BLaER1 (cell line): ENCODE measurements at regions not wholly inside any gene's neighbourhood (a gene's known extent, or its start where the extent isn't known, plus 50 kb on each side); places are given as distances from the start of the nearest gene placed in this dataset.

Source experiments
- H3K27ac ChIP-seq: shearing (Covaris generic); formaldehyde crosslinking; 2 replicates; pipeline ENCODE4 v1.8.1; 2022
- H3K27me3 ChIP-seq: shearing (Covaris generic); formaldehyde crosslinking; 2 replicates; pipeline ENCODE4 v1.8.1; 2022
- H3K36me3 ChIP-seq: shearing (Covaris generic); formaldehyde crosslinking; 2 replicates; pipeline ENCODE4 v1.8.1; 2022
- H3K4me1 ChIP-seq: shearing (Covaris generic); formaldehyde crosslinking; 2 replicates; pipeline ENCODE4 v1.8.1; 2022
- H3K4me2 ChIP-seq: shearing (Covaris generic); formaldehyde crosslinking; 2 replicates; pipeline ENCODE4 v1.8.1; 2022
- H3K4me3 ChIP-seq: shearing (Covaris generic); formaldehyde crosslinking; 2 replicates; pipeline ENCODE4 v1.8.1; 2022
- H3K9ac ChIP-seq: shearing (Covaris generic); formaldehyde crosslinking; 2 replicates; pipeline ENCODE4 v1.8.1; 2022
- H3K9me3 ChIP-seq: shearing (Covaris generic); formaldehyde crosslinking; 2 replicates; pipeline ENCODE4 v1.8.1; 2022
- H4K20me1 ChIP-seq: shearing (Covaris generic); formaldehyde crosslinking; 2 replicates; pipeline ENCODE4 v1.8.1; 2022
- Cebpa-rat ChIP-seq: shearing (Covaris generic); IDR thresholded peaks from 2 replicates; pipeline ENCODE4 v1.8.1; 2022

DNA sequence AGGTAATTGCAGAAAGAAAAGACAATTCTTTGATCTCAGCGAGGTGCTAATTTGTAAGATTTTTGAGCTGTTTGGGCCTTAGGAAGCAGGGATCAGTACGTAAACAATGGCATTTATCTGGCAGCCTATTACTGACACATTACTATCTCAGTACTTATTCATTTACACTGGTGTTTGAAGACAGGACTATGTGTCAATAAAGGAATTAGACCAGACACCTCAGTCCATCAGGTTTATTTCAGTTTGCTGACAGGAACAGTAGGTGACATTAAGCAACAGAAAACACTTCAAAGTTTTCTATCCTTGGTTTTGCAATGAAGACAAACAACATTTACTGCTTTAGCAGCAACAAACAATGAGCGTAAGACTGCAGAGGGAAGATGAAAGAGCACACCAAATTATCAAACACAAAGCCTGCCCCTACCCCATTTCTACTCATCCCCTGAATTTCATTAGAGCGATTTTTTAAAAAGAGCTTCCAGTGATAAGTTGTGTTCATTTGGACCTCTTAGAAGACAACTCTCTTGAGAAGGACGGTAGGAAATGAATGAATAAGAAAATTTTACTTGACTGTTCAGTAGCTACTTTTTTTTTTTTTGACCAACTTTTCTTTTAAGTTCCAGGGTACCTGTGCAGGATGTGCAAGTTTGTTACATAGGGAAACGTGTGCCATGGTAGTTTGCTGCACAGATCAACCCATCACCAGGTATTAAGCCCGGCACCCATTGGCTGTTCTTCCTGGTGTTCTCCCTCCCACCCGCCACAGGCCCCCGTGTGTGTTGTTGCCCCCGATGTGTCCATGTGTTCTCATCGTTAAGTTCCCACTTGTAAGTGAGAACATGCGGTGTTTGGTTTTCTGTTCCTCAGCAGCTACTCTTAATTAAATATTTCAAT lies 138.8 kb downstream of the DKK1 start:
- Histone ChIP-seq H4K20me1 (no peaks in the 10 kb centered on the region), H3K4me2 (no peak overlapping the region), H3K27ac (no peak overlapping the region), H3K9me3 (no peaks in the 10 kb centered on the region), H3K27me3 (no peaks in the 10 kb centered on the region), H3K4me1 (peaks cover 13% of the 10 kb centered on the region), H3K4me3 (no peak overlapping the region), H3K9ac (no peak overlapping the region), H3K36me3 (no peaks in the 10 kb centered on the region)
- TF ChIP-seq Cebpa-rat = no peak

DNA sequence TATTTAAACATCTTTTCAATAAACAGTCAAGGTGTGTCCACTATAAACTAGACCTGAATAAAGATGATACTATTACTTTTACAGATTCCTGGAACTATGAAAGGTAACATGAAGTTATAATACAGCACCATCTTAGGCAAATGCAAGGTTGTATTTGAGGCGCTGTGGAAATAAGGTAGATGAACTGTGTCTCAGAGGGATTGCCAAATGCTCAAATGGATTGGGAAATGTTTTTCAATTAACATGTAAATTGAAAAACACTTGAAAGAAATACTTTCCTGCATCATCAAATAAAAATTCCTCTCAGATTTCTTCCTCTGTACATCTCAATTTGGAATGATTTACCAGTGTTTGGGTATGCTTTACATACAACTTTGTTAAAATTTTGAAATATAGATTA lies 139.4 kb downstream of the DKK1 start:
- H3K4me1 ChIP-seq = peaks cover 13% of the 10 kb centered on the region
- H3K9ac ChIP-seq = no peak overlapping the region
- H3K36me3 ChIP-seq = no peaks in the 10 kb centered on the region
- H3K27me3 ChIP-seq = no peaks in the 10 kb centered on the region
- TF ChIP-seq Cebpa-rat = no peak
- no peaks in the 10 kb centered on the region for H4K20me1 ChIP-seq
- no peak overlapping the region for H3K4me3 ChIP-seq
- H3K27ac ChIP-seq = no peak overlapping the region
- 0 out of 2 replicates have a peak, but pooled peaks cover 3% of the 10 kb centered on the region for H3K9me3 ChIP-seq
- H3K4me2 ChIP-seq = no peak overlapping the region

DNA sequence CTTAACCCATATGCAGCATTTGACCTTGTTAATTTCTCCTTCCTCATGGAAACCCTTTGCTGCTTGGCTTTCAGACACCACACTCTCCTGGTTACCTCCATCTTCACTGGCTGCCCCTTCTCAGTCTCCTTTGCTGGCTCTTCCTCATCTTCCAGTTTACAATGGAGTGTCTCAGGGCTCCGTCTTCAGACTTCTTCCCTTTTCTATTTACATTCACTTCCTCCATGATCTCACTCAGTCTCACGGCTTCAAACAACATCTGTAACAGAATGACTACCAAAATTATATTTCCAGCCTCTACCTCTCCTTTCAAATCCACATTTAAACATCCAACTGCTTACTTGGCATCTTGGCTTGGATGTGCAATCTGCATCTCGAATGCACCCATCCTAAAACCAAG lies 140.4 kb downstream of the DKK1 start:
- Histone ChIP-seq H3K4me3 (no peak overlapping the region), H4K20me1 (no peaks in the 10 kb centered on the region), H3K4me2 (peak overlapping the region; percentile 47), H3K9me3 (0 out of 2 replicates have a peak, but pooled peaks cover 3% of the 10 kb centered on the region), H3K27ac (peak overlapping the region; percentile 11; the same call in 1 of the 2 replicates), H3K9ac (no peak overlapping the region), H3K36me3 (no peaks in the 10 kb centered on the region), H3K4me1 (peaks cover 13% of the 10 kb centered on the region), H3K27me3 (no peaks in the 10 kb centered on the region)
- no peak for TF ChIP-seq Cebpa-rat

DNA sequence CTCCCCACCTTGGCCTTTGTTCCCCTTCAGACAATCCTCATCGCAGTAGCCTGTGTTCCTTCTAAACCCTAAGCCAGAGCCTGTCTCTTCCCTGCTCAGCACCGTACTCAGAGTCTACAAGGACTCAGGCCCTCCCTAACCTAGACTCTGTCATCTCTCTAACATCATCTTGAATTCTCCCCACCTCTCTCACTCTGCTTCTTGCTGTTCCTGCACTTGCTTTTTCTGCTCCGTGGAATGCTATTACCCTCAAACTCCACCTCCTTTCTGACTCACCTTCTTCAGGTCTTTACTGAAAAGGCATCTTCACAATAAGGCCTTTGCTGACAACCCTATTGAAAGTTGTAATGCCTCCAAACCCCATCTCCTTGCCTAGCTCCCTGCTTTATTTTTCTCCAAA lies 141.0 kb downstream of the DKK1 start:
- no peaks in the 10 kb centered on the region for H3K27me3 ChIP-seq
- H3K36me3 ChIP-seq = no peaks in the 10 kb centered on the region
- no peak overlapping the region for H3K9ac ChIP-seq
- H3K9me3 ChIP-seq = 0 out of 2 replicates have a peak, but pooled peaks cover 3% of the 10 kb centered on the region
- H4K20me1 ChIP-seq = no peaks in the 10 kb centered on the region
- H3K4me1 ChIP-seq = peaks cover 13% of the 10 kb centered on the region
- H3K27ac ChIP-seq = peak overlapping the region; percentile 11; the same call in 1 of the 2 replicates
- H3K4me3 ChIP-seq = no peak overlapping the region
- no peak for TF ChIP-seq Cebpa-rat
- H3K4me2 ChIP-seq = peak overlapping the region; percentile 47; the same call in 1 of the 2 replicates

DNA sequence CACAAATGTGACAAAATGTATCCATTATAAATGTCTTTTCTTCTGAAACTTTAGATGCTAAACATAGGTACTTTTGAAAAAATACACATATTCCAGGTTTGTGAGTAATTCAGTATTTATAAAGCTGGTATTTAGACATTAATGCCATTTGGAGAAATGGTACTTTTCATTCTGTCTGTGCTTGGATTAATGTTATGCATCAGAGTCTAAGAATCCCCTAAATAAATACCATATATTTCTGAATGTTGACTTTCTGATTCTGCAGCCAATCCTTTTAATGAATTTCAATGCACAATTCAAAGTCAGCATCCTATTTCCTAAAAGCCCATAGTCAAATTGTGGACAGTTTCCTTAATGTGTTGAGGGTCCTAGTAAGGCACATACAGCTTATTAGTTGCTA lies 145.0 kb downstream of the DKK1 start:
- no peak for TF ChIP-seq Cebpa-rat
- Histone ChIP-seq H3K4me3 (no peak overlapping the region), H3K9me3 (peaks cover 14% of the 10 kb centered on the region; the same call in 1 of the 2 replicates), H3K4me1 (peaks cover 21% of the 10 kb centered on the region), H4K20me1 (no peaks in the 10 kb centered on the region), H3K9ac (no peak overlapping the region), H3K4me2 (no peak overlapping the region), H3K27ac (no peak overlapping the region), H3K36me3 (no peaks in the 10 kb centered on the region), H3K27me3 (no peaks in the 10 kb centered on the region)

DNA sequence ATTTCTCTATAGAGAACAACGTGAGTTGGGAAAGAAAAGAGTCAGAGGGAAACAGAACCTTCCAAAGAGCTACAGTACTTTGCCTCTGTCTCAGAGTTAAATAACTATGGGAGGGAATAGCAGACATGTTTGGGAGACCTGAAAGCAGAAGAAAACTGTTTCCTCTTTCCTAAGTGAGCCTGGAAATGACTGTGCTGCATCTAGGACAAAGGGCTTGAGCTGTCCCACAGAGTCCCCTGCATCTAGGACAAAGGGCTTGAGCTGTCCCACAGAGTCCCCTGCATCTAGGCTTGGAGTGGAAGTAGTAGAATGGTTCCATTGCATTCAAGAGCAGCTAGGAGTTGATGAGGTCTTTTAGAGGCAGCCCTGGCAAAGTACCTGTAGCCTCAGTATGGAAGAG lies 149.7 kb downstream of the DKK1 start:
- Histone ChIP-seq H3K27me3 (no peaks in the 10 kb centered on the region), H3K36me3 (no peaks in the 10 kb centered on the region), H3K9me3 (peaks cover 10% of the 10 kb centered on the region; the same call in 1 of the 2 replicates), H3K4me3 (no peak overlapping the region), H3K27ac (peak overlapping the region; percentile 89), H4K20me1 (no peaks in the 10 kb centered on the region), H3K4me2 (peak overlapping the region; percentile 72), H3K9ac (no peak overlapping the region), H3K4me1 (peaks cover 56% of the 10 kb centered on the region)
- no peak for TF ChIP-seq Cebpa-rat

DNA sequence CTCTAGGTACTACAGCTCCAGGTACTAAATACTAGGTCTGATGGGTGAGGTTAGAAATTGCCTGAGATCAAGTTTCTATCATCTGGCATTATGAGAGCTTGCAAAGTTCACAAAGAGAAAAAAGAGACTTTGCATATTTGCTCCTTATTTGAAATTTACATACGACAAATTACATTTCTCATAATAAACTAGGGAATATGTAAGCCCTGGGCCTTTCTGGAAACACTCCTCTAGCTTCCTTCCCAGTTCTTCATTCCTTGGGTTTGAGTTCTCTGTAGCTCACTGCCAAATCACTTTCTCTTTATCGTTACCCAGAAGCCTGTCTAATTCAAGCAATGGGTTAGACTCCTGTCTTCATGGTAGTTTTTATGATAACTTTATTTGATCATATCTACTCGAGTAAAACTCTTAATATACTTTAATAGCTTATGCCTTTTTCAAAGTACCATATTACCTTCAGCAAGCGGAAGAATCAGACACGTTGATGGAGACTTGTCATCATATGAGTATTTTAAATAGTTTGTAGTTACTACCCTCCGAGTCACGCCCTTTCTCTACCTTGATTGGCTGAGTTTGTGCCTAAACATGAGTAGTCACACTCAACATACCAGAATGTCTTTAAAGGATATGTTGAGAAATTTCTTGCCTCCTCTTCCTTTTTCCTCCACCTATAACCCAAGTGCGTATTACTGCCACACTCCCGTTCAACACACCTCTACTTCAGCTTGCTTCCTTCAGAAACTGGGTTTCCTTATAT lies 150.5 kb downstream of the DKK1 start:
- Histone ChIP-seq H3K9me3 (peaks cover 17% of the 10 kb centered on the region; the same call in 1 of the 2 replicates), H3K4me1 (peaks cover 56% of the 10 kb centered on the region), H3K4me3 (no peak overlapping the region), H3K27me3 (no peaks in the 10 kb centered on the region), H4K20me1 (no peaks in the 10 kb centered on the region), H3K36me3 (0 out of 2 replicates have a peak, but pooled peaks cover 3% of the 10 kb centered on the region), H3K4me2 (peak overlapping the region; percentile 72), H3K27ac (peak overlapping the region; percentile 89), H3K9ac (no peak overlapping the region)
- TF ChIP-seq Cebpa-rat = no peak

DNA sequence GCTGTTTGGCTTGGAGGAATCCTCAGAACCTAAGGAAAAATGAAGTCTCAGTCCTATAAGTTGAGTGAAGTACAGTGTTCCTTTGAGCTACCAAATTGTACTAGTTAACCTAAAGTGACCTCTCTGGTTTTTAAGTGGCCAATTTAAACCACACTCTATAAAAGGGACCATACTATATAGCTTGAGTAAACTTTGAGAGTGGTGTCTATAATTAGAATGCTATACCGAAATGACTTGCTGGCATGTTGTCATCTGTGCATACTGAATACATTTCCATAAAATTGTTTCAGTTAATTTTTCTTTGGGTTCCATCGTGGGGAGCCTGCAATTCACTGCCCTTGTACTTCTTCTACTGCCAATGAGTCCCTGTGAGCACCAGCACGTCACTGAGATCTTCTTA lies 151.1 kb downstream of the DKK1 start:
- peak overlapping the region; percentile 72 for H3K4me2 ChIP-seq

DNA sequence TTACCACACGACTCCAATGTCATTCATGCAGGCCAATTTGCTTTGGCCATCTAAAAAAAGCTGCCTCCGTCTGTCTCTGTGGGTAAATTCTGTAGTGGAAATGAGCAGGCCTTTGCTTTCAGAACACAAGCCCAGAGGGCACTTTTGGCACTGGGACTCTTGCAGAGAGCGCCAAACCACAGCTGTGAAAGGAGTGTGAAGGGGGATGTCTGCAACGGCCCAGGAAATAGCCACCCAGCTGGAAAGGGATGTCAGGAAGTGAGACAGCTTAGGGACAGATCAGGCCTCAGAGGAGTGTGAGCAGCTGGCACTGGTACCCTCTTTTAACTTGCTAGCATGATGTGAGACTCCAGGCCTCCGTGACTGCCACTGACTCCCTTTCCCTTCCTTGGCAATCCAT lies 152.4 kb downstream of the DKK1 start:
- Histone ChIP-seq H3K4me3 (no peak overlapping the region; the same call in 1 of the 2 replicates), H3K27ac (peak overlapping the region; percentile 89), H3K36me3 (0 out of 2 replicates have a peak, but pooled peaks cover 3% of the 10 kb centered on the region), H3K27me3 (no peaks in the 10 kb centered on the region), H3K4me1 (peaks cover 56% of the 10 kb centered on the region), H4K20me1 (no peaks in the 10 kb centered on the region), H3K9me3 (peaks cover 13% of the 10 kb centered on the region; the same call in 1 of the 2 replicates), H3K9ac (peak overlapping the region; percentile 71; the same call in 1 of the 2 replicates), H3K4me2 (peak overlapping the region; percentile 72)
- no peak for TF ChIP-seq Cebpa-rat

More for the DNA sequence above, 151.1 kb downstream of the DKK1 start:
- Histone ChIP-seq H3K9me3 (peaks cover 19% of the 10 kb centered on the region; the same call in 1 of the 2 replicates), H3K9ac (peak overlapping the region; percentile 25; the same call in 1 of the 2 replicates), H3K27me3 (no peaks in the 10 kb centered on the region), H4K20me1 (no peaks in the 10 kb centered on the region), H3K4me3 (no peak overlapping the region), H3K36me3 (0 out of 2 replicates have a peak, but pooled peaks cover 3% of the 10 kb centered on the region), H3K4me1 (peaks cover 56% of the 10 kb centered on the region), H3K27ac (peak overlapping the region; percentile 89)
- no peak for TF ChIP-seq Cebpa-rat
